AML-193 (cell line): ENCODE measurements at regions not wholly inside any gene's neighbourhood (a gene's known extent, or its start where the extent isn't known, plus 50 kb on each side); places are given as distances from the start of the nearest gene placed in this dataset.

ENCODE experiments used
- DNase-seq, 2 experiments: peaks; one replicate each; lab custom pipeline; 2025; lab: John Stamatoyannopoulos, UW

DNA sequence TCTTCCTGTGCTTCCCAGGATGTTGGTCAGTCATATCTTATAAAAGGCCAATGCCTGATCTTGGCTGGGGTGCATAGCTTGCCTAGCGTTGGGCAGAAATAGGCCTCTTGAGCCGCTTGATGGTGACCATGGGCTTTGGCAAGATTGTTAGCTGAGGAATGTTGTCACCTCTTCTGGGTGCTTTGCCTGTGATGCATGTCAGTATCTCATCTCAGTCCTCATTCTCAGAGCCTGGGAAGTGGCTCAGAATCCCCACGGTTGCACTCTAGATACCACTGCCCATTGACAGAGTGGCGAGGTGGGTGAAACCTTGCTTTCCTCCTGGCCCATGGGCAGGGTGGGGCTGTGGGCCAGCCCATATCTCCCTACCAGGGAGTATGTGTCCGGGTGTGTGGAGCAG lies 79.2 kb upstream of the MGAT5 start:
- DNase-seq, result no peak

DNA sequence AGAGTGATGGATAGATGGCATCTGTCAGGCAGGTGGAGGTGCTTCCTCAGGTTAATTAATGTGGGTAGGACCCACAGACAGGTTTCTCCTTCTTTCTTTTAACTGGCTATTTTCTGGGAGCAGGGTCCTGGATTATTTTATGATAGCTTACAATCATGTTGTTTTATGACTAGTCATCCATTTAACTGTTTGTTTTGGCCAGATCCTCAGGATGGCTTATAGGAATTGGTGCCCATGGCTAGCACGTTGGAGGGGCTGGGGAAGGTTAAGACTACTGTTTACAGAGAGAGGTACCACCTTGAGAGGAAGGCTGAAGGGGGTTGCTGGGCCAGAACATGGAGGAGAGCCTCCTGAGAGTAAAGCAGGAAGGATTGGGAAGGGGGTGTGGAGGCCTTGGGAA lies 78.0 kb upstream of the MGAT5 start:
- no peak for DNase-seq

DNA sequence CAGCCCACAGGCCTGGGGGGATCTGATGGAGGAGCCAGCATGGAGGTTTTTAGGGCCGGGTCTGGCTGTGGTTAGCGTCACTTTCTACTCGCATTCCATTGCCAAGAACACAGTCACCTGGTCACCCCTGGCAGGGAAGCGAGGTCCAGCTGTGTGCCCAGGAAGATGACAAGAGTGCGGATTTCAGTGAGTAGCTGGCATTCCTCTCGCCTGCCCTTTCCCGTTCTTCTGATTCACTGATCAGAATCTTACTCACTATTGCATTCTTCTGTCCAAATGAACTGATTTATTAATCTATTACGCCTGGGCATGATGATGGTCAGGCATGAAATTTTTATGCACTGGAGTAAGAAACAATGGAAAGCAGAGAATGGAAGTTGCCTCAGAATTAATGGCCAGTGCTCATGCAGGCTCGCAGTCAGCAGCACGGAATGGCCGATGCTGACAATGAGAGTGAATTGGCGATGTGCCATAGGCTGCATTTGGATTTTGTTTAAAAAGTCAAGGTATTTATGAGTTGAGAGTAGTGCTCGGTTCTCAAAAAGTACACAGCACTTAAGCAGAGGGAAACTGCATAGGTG lies 76.4 kb upstream of the MGAT5 start:
- DNase-seq, result no peak

DNA sequence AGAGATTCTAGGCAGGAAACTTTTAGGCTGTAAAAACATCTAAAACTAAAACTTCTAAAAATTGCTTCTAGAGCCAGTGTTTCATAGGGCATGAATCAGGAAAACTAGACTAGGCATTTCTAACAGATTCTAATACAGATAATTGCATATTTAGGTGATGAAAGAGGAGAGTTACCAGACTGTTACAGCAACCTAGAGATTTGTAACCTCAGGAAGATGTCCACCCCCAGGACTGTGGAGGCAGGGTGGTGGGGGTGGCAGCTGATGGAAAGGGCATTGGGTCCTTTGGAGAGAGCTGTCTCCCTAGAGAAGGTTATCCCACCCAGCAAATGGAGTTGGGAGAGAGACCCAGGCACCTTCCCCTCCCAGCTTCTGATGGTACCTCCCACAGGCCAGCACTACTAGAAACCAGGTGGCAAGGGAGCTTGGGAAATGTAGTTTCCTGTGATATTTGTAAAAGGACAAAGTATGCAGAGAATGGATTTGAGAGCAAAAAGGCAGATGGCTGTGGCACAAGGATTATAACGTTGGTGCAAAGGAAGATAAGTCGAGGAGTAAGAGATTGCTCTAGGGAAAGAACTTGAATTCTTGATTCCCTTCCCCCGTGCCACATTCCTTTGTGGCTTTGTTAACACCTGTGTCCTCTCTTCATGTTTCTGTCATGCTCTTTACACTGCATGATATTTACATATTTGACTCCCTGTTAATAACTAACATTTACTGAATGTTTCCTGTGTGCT lies 75.6 kb upstream of the MGAT5 start:
- DNase-seq, result no peak

DNA sequence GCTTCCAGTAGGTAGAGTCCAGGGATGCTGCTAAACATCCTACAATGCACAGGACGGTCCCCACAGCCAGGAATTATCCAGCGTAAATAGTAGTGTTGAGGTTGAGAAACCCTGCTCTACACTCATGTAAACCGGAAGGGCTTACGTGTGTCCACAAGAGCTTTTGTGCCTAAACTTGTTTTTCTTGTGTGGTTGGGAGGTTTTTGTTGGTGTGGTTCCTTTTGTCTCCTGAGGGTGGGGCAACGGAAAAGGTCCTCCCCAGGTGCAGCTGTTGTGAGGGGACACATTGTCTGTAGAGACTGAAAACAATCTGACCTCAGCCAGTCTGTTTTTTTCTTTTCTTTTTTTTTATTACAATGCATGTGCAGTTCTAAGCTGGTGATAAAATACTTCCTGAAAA lies 72.7 kb upstream of the MGAT5 start:
- no peak for DNase-seq

DNA sequence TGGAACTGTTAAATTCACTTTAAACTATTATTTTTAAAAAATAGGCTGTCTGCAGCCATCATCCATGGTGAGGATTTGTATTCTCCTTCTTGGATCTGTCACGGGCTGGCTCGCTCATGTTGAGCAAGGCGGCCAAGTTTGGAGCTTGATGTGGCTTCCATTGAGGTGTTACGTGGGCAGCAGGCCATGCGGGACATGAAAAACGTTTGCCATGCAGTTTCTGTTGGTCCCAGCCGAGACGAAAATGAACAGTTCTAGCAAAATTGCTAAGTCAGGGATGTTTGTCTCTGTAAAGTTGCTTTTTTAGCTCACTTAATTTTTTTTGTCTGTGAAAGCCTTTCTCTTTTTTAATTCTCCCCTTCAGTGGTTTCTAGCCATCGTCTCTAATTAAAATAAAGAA lies 70.2 kb upstream of the MGAT5 start:
- no peak for DNase-seq

DNA sequence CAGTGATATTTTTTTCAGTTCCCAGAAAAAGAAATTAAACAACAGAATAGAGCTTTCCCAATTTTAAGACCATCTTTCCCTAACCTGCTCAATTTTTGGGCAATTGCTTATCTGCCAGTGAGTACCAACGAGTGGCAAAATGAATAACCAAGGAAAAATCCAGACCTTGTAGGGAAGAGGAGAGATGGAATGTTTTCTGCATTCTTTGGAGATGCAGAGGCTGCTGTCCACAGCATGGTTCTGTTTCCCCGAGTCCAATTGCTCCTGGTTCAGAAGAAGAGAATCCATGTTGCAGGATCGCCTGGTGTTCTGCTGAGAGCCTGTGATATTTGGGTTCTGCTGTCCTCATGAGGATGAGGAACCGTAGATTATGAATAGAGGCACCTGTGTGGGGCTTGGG lies 68.2 kb upstream of the MGAT5 start:
- no peak for DNase-seq

DNA sequence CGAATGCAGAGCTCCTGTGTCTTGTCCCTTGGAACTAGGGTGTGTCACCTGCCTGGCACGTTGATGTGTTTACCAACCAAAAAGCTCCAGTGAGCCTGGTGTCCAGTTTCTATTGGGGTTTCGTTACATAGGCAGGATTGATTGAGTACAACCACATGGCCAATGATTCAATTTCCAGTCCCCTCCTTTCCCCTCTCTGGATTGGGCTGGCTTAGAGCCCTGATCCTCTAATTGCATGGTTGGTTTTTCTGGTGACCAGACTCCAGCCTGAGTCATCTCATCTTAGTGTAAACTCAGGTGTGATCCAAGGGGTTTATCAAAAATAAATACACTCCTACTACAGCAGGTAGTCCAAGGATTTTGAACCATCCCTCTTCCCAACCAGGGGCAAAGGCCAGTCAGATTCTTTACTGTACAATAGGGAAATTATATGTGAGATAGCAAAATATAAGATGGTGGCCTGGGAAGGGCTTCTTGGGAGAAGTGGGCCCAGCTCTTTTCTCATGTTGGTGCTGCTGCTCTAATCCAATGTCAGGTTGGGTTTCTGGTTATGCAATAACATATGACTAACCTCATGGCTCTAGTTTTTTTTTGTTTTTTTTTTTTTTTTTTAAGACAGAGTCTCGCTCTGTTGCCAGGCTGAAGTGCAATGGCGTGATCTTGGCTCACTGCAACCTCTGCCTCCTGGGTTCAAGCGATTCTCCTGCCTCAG lies 64.7 kb upstream of the MGAT5 start:
- DNase-seq, result no peak

DNA sequence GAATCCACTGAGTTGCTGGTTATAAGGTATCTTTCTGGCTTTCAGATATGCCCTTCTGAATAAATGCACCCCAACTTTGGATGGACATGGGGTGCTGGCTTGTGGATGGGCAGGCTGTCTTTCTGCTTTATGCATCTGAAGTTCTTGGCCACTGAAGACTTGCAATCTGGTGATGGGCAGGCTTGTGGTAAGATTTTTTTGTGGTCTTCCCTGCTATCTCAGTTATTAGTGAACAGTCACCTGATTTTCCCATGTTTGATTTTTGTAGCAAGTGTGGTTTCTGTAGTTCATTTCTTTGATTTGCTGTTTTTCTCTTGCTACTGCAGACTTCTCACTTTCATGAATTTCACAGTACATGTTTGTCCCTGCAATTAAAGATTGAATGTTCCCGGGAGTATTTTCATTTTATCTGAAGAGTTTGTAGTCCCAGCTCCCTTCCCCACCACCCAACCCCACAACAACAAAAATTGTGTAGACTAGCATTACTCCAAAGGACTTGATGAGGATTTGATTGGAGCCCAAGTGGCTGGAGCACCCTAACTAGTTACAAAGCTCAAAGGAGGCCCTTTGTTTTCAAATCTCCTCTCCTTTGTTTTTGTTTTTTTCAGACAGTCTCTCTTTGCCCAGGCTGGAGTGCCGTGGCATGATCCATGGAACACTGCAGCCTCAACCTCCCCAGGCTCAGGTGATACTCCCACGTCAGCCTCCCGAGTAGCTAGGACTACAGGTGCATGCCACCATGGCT lies 63.6 kb upstream of the MGAT5 start:
- no peak for DNase-seq

DNA sequence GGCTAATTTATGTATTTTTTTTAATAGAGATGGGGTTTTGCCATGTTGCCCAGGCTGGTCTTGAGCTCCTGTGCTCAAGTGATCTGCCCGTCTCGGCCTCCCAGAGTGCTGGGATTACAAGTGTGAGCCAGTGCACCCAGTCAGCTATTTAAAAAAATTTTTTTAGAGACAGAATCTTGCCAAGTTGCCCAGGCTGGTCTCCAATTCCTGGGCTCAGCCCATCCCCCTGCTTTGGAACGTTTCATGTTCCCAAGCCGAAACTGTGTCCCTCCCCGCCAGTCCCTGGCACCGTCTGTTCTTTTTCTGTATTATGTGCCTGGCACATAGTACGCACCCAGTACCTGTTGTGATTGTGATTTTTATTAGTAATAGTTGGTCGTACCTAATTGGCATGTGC lies 63.1 kb upstream of the MGAT5 start:
- no peak for DNase-seq

DNA sequence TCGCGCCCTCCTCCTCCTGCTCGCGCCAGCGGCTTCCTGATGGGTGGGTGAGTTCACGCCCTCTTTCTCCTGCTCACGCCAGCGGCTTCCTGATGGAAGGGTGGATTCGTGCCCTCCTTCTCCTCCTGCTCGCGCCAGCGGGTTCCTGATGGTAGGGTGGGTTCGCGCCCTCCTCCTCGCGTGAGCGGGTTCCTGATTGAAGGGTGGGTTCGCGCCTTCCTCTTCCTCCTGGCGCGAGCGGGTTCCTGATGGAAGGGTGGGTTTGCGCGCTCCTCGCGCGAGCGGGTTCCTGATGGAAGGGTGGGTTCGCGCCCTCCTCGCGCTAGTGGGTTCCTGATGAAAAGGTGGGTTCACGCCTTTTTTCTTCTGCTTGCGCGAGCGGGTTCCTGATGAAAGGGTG lies 62.0 kb upstream of the MGAT5 start:
- no peak for DNase-seq

DNA sequence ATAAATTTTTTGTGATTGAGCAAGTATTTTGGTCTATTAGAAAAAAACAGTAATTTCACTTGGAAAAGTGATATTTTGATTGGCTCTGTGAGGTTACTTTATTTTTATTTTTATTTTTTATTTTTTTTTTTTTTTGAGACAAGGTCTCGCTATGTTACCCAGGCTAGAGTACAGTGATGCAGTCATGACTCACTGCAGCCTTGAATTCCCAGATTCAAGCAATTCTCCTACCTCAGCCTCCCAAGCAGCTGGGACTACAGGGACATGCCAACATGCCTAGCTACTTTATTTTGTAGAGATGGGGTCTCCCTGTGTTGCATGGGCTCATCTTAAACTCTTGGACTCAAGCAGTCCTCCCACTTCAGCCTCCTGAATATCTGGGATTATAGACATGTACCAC lies 60.9 kb upstream of the MGAT5 start:
- no peak for DNase-seq

DNA sequence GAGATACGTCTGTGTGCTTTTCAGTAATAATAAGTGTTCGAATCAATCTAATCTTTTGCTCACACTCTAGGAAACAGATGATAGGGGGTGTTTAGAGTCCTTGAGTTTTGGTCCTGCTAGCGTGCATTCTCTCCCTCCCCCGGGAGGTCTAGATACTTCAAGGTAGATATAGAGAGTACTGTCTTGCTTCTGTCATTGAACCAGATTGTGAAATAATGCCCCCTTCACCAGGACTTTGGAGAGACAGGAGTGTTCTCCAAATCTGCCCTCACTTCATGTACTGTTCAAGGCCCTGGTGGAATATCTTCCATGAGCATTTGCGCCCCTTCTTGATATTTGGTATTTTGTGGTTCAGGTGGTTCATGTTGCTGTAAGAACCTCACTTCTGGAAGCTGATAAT lies 59.4 kb upstream of the MGAT5 start:
- DNase-seq, result no peak

DNA sequence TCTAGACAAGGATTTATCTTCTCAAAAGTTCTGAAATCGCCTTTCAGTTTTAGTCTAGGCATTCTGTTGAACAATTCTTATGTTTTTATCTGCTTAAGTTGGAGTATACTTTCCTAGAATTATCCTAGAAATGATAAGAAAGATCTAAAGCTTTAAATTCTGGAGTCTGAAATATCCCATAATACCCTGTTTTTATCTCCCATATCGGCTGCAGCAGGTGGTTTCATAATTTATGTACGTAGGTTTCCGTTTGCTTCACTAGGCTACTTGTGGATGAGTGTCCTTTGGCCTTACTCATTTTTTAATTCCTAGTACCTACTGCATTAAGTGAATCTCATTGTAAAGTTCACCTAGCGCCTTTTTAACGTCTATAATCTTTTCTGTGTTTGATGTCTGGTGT lies 58.5 kb upstream of the MGAT5 start:
- DNase-seq, result no peak

DNA sequence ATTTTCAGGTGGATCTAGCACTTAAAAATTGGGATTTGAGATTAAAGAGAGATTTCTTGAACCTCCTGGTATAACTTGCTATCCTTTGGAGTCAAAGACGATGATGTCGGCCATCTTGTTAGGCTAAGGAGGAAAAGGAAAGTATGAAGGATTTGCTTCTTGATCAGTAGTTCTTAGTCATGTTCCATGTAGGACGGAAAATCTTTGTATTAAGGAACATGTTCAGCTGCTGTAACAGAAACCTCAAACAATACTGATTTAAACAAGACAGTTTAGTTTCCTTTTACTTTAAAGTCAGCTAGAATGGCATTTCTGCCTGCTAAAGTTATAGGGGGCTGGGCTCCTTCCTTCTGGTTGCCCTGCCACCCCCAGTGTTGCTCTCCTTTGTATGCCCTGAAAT lies 56.4 kb upstream of the MGAT5 start:
- DNase-seq, result no peak

DNA sequence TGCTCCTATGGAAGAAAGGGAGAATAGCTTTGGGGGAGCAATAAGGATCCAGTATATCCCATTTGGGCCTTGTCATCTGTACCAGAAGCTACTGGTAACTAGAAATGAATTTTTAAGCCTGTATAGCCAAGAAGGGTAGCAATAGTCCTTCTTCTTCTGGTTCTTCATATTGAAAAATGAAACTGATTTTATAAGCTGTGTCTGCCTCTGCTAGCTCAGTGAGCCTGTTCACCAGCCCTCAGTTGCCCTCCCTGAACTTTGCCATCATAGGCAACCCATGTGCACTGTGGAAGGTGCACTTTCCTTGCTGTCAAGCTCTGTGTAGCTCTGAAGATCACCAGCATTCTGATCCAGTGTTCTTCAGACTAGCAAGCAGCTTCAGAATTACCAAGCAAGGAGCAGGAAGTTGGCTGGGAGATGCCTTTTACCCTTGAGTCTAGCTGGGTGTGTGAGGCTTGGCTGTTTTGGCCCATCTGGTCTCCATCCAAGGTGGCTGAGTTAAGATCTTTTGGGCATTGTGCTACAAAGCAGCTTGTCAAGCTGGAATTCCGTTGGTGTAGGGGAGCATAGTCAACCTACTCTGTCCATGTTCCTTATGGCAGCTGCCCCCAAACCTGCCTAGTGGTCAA lies 55.8 kb upstream of the MGAT5 start:
- no peak for DNase-seq

DNA sequence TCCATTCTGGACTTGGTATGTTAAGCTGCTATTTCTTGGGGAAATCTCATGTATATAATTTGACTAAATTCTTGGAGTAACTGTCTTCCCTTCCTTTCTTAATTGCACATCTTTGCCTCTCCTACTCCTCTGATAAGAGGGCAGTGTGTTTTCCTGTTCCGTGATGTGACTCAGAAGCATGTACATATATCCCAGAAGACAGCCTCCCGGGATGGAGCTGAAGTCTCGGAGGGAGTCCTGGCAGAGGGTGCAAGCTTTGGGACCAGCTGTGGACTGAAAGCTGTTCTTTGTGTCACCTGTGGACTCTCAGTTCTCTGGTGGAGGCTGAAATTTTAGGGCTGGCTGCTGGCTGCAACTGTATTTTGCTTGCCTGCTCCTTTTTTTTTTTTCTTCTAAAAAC lies 54.7 kb upstream of the MGAT5 start:
- DNase-seq, result no peak

DNA sequence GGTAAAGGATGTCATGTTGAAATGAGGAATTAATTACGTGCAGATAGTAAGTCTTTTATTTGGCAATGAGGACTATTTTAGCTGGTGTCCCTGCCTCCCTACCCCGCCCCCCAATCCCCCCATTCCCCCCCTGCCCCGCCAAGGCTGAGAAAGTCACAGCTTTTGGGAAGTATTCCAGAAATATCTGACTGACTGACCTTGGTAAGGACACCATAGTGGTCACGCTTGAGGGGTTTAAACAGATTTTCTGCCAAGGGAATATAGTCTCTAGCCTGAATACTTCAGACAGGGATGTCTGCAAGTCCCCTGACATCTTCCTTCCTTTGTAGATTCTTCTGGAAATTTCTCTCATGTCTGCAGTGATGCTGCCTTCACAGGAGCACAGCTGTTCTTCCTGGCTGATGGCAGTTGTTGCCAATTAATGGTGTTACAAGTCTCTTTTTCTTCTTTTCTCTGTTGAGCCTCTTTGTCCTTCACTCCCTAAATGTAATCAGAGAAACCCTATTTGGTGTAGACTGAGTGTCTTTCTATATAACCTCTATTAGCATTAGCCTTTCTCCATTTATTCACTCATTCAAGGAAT lies 53.7 kb upstream of the MGAT5 start:
- DNase-seq, result no peak

DNA sequence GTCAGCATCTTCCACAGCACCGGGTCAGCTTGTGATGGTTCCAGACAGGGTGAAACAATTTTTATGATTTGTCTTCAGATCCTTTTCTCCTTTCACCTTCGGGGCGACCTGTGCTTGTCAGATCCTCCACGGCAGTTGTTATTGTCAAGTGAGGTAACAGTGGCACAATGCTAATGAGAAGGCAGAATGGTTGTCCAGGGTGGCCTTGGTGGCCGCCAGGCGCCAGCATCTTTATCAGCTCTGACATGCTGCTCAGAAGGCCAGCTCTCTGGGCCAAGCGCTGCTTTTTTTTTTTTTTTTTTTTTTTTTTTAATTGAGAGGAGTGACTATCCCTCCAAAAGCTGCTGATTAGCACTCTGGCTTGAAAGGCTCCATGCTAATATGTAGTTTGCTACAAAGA lies 52.3 kb upstream of the MGAT5 start:
- no peak for DNase-seq

DNA sequence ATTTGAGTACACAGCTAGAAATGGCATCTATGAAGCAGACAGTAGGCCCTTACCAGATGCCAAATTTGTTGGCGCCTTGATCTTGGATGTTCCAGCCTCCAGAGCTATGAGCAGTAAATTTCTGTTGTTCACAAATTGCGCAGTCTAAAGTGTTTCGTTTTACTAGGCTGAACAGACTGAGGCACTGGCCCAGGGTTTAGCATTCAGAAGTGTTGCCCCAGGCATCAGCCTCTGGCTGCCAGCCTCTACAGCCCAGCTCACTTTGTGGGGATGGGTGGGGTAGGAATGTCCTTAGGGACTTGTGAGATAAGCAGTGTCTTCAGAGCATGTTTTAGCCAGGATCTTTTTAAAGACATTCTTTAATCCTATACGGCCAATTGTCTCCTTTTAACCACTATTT lies 51.5 kb upstream of the MGAT5 start:
- no peak for DNase-seq

DNA sequence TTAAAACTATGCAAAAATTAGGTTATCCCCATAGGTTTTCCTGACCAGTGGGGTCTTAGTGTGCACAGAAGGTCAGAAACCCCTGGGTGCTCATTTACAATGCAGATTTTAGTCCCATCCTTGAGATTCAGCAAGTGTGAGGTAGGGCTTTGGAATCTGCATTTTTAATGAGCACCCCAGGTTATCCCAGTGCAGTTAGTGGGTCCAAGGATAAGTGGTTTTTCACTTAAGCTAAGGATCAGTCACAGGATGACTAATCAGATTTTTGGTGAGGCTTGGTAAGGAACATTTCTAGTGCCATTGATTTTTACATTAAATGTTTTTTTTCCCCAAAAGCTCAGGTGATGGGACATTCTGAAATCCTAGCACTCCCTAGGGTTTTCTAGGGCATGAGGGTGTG lies 50.7 kb upstream of the MGAT5 start:
- DNase-seq, result no peak
